ENCODE measurements at regions not wholly inside any gene's neighbourhood (a gene's known extent, or its start where the extent isn't known, plus 50 kb on each side); places are given as distances from the start of the nearest gene placed in this dataset.

- no peaks in the 10 kb centered on the region for H3K4me1 ChIP-seq (ENCODE audit: control insufficient read depth, extremely low read depth, insufficient read depth, low read length)
- no peak overlapping the region for H3K9ac ChIP-seq (ENCODE audit: control insufficient read depth, extremely low read depth, insufficient read depth, low read length)
- H4K20me1 ChIP-seq (ENCODE audit: control insufficient read depth, extremely low read depth, insufficient read depth, low read length), result no peaks in the 10 kb centered on the region
- no peaks in the 10 kb centered on the region for H3K36me3 ChIP-seq (ENCODE audit: control insufficient read depth in 2 of 2, extremely low read depth in 1 of 2, insufficient read depth in 2 of 2, low read length in 2 of 2)
- FAIRE-seq, result no peak
- no peak overlapping the region for H3K4me3 ChIP-seq (ENCODE audit: control insufficient read depth in 2 of 3, extremely low read depth in 1 of 3, insufficient read depth in 2 of 3, low read depth in 1 of 3, low read length in 3 of 3)
- H3K27me3 ChIP-seq (ENCODE audit: control insufficient read depth, extremely low read depth, insufficient read depth, low read length), result peaks cover 3% of the 10 kb centered on the region
- no peaks in the 10 kb centered on the region for H3K9me1 ChIP-seq (ENCODE audit: control insufficient read depth, extremely low read depth, insufficient read depth, low read length)
- H3K4me2 ChIP-seq (ENCODE audit: control insufficient read depth, extremely low read depth, insufficient read depth, low read depth, low read length), result no peak overlapping the region
- no peaks in the 10 kb centered on the region for H3K9me3 ChIP-seq (ENCODE audit: control insufficient read depth, low read depth, low read length)
- no peak for TF ChIP-seq EZH2 (IDR thresholded peaks at IDR 0.05; ENCODE audit: low read length)
- dilution Hi-C loops (cut with MboI; ENCODE audit: extremely low pct_ligation_motif_present, low sequenced_read_pairs), result no loop called here
- H3K27ac ChIP-seq (ENCODE audit: control insufficient read depth, insufficient read depth, low read length), result no peak overlapping the region
- no peak for DNase-seq (ENCODE audit: low read depth, low spot score)
- H2AFZ ChIP-seq (ENCODE audit: control insufficient read depth, low read length), result no peak overlapping the region
- H3K79me2 ChIP-seq (ENCODE audit: control insufficient read depth, insufficient read depth, low read length), result no peaks in the 10 kb centered on the region
These were observed 91.3 kb downstream of the MAF start for GRCh38 chr16:79509211-79509631.

- Histone ChIP-seq H3K9me1 (ENCODE audit: control insufficient read depth, extremely low read depth, insufficient read depth, low read length) (no peaks in the 10 kb centered on the region), H3K27me3 (ENCODE audit: control insufficient read depth, extremely low read depth, insufficient read depth, low read length) (peaks cover 3% of the 10 kb centered on the region), H3K4me2 (ENCODE audit: control insufficient read depth, extremely low read depth, insufficient read depth, low read depth, low read length) (no peak overlapping the region), H3K36me3 (ENCODE audit: control insufficient read depth in 2 of 2, extremely low read depth in 1 of 2, insufficient read depth in 2 of 2, low read length in 2 of 2) (no peaks in the 10 kb centered on the region), H3K79me2 (ENCODE audit: control insufficient read depth, insufficient read depth, low read length) (no peaks in the 10 kb centered on the region), H3K9me3 (ENCODE audit: control insufficient read depth, low read depth, low read length) (no peaks in the 10 kb centered on the region), H3K4me1 (ENCODE audit: control insufficient read depth, extremely low read depth, insufficient read depth, low read length) (no peaks in the 10 kb centered on the region), H4K20me1 (ENCODE audit: control insufficient read depth, extremely low read depth, insufficient read depth, low read length) (no peaks in the 10 kb centered on the region), H3K4me3 (ENCODE audit: control insufficient read depth in 2 of 3, extremely low read depth in 1 of 3, insufficient read depth in 2 of 3, low read depth in 1 of 3, low read length in 3 of 3) (no peak overlapping the region), H3K9ac (ENCODE audit: control insufficient read depth, extremely low read depth, insufficient read depth, low read length) (no peak overlapping the region), H2AFZ (ENCODE audit: control insufficient read depth, low read length) (no peak overlapping the region), H3K27ac (ENCODE audit: control insufficient read depth, insufficient read depth, low read length) (no peak overlapping the region)
- no peak for FAIRE-seq
- no peak for TF ChIP-seq CTCF (optimal IDR thresholded peaks at IDR 0.05 in 1 of 3, IDR thresholded peaks at IDR 0.05 in 1 of 3, conservative IDR thresholded peaks at IDR 0.05 in 1 of 3; ENCODE audit: extremely low read depth in 1 of 3, insufficient read depth in 2 of 3, low read length in 3 of 3)
- TF ChIP-seq EZH2 (IDR thresholded peaks at IDR 0.05; ENCODE audit: low read length), result no peak
- dilution Hi-C loops (cut with MboI; ENCODE audit: extremely low pct_ligation_motif_present, low sequenced_read_pairs), result no loop called here
- DNase-seq (ENCODE audit: low read depth, low spot score), result no peak
These were observed 92.2 kb downstream of the MAF start for GRCh38 chr16:79508294-79508693.

GRCh38 chr16:79505344-79505743 is 95.2 kb downstream of the MAF start:
- TF ChIP-seq CTCF (optimal IDR thresholded peaks at IDR 0.05 in 1 of 3, IDR thresholded peaks at IDR 0.05 in 1 of 3, conservative IDR thresholded peaks at IDR 0.05 in 1 of 3; ENCODE audit: extremely low read depth in 1 of 3, insufficient read depth in 2 of 3, low read length in 3 of 3) (no peak), EZH2 (IDR thresholded peaks at IDR 0.05; ENCODE audit: low read length) (no peak)
- Histone ChIP-seq H2AFZ (ENCODE audit: control insufficient read depth, low read length) (no peak overlapping the region), H3K9ac (ENCODE audit: control insufficient read depth, extremely low read depth, insufficient read depth, low read length) (no peak overlapping the region), H3K36me3 (ENCODE audit: control insufficient read depth in 2 of 2, extremely low read depth in 1 of 2, insufficient read depth in 2 of 2, low read length in 2 of 2) (no peaks in the 10 kb centered on the region), H3K4me3 (ENCODE audit: control insufficient read depth in 2 of 3, extremely low read depth in 1 of 3, insufficient read depth in 2 of 3, low read depth in 1 of 3, low read length in 3 of 3) (no peak overlapping the region), H3K27ac (ENCODE audit: control insufficient read depth, insufficient read depth, low read length) (no peak overlapping the region), H4K20me1 (ENCODE audit: control insufficient read depth, extremely low read depth, insufficient read depth, low read length) (no peaks in the 10 kb centered on the region), H3K4me1 (ENCODE audit: control insufficient read depth, extremely low read depth, insufficient read depth, low read length) (no peaks in the 10 kb centered on the region), H3K9me3 (ENCODE audit: control insufficient read depth, low read depth, low read length) (no peaks in the 10 kb centered on the region), H3K79me2 (ENCODE audit: control insufficient read depth, insufficient read depth, low read length) (no peaks in the 10 kb centered on the region), H3K9me1 (ENCODE audit: control insufficient read depth, extremely low read depth, insufficient read depth, low read length) (no peaks in the 10 kb centered on the region), H3K27me3 (ENCODE audit: control insufficient read depth, extremely low read depth, insufficient read depth, low read length) (no peaks in the 10 kb centered on the region), H3K4me2 (ENCODE audit: control insufficient read depth, extremely low read depth, insufficient read depth, low read depth, low read length) (no peak overlapping the region)
- dilution Hi-C loops (cut with MboI; ENCODE audit: extremely low pct_ligation_motif_present, low sequenced_read_pairs), result no loop called here
- DNase-seq (ENCODE audit: low read depth, low spot score) (no peak), FAIRE-seq (no peak)

Data from keratinocyte (primary cell).